Heart left ventricle (tissue), 16 donors: ENCODE measurements at regions not wholly inside any gene's neighbourhood (a gene's known extent, or its start where the extent isn't known, plus 50 kb on each side); places are given as distances from the start of the nearest gene placed in this dataset.

ENCODE experiments used
- ATAC-seq, 4 donors: fragments of 200-7000 bp; cut with Tn5 transposase; one replicate each; pipeline ENCODE4 v1.9.1; 2020 to 2022; ENCODE audit warnings: moderate library complexity in 4 of 4, mild to moderate bottlenecking in 3 of 4, moderate number of reproducible peaks in 1 of 4
- DNase-seq, 5 donors: peaks; one replicate each; pipeline ENCODE4 v3.0.0-alpha.2; 2020
- H3K27ac ChIP-seq, 12 donors: fragments of 200-600 bp; sonication (generic) in 4 of 12; one replicate each; pipeline versions ENCODE4 v1.5.0 to v1.8.0; 2016 to 2022; ENCODE audit warnings: mild to moderate bottlenecking in 2 of 12
- H3K27me3 ChIP-seq, 9 donors: fragments of 200-600 bp; sonication (generic) in 2 of 9; one replicate each; pipeline versions ENCODE4 v1.5.1 to v1.8.0; 2016 to 2022; ENCODE audit warnings: mild to moderate bottlenecking in 3 of 9
- H3K36me3 ChIP-seq, 9 donors: fragments of 200-600 bp; sonication (generic) in 2 of 9; one replicate each; pipeline versions ENCODE4 v1.5.0 to v1.8.0; 2018 to 2022; ENCODE audit warnings: mild to moderate bottlenecking in 2 of 9
- H3K4me1 ChIP-seq, 12 donors: fragments of 200-600 bp; sonication (generic) in 4 of 12; one replicate each; pipeline versions ENCODE4 v1.5.0 to v1.8.0; 2016 to 2022; ENCODE audit warnings: mild to moderate bottlenecking in 3 of 12
- H3K4me3 ChIP-seq, 12 donors: fragments of 200-600 bp; sonication (generic) in 4 of 12; one replicate each; pipeline versions ENCODE4 v1.5.0 to v1.8.0; 2017 to 2022; ENCODE audit warnings: mild to moderate bottlenecking in 9 of 12, moderate library complexity in 4 of 12
- H3K9me3 ChIP-seq, 12 donors: fragments of 200-600 bp; sonication (generic) in 4 of 12; one replicate each; pipeline versions ENCODE4 v1.5.0 to v1.8.0; 2016 to 2022; ENCODE audit warnings: mild to moderate bottlenecking in 1 of 12
- POLR2A ChIP-seq, 2 donors: fragments of 450-650 bp; IDR thresholded peaks; one replicate each; pipeline ENCODE4 v1.6.1; 2017; ENCODE audit warnings: antibody characterized with exemption in 2 of 2, mild to moderate bottlenecking in 2 of 2, moderate library complexity in 2 of 2
- WGBS, 4 donors: extraction: QIAGEN DNeasy Blood & Tissue Kit in 2 of 4; methylation state at CpG; one replicate each; pipeline versions ENCODE4 v1.1.5 to v1.1.7; 2013 to 2018; 5-methylcytosine and 5-hydroxymethylcytosine counted together
- intact Hi-C, 10 donors: fragments of 100-400 bp; cut with DNase I; formaldehyde crosslinking; loops; one replicate each; pipeline versions ENCODE4 v1.11.1 to v1.14.2; 2022
- TF ChIP-seq, protein P1 (sequence below), 12 donors: fragments of 200-600 bp; sonication (generic) in 4 of 12; IDR thresholded peaks; one replicate each; pipeline versions ENCODE4 v1.5.0 to v1.8.0; 2018 to 2022; ENCODE audit warnings: antibody characterized with exemption in 12 of 12, mild to moderate bottlenecking in 5 of 12
- donor health status: ischemic (EF 13 %, LVEDD 7.1; RV severe dilation, severe dysfunction).
- donor health status: healthy with polysubstance abuse.
- donor health status: DM: no; HTN: yes; CAD: no.
- donor health status: DM: no; HTN: no; CAD: no.
- donor health status: ischemic (EF 25% LVEDD 6.9; RV normal size, moderate dysfunction).
- donor health status: ischemic (EF 25% LVEDD 5.7; RV mildly dilated, moderate dysfunction).
- donor health status: healthy.
- donor health status: DM: yes; HTN: yes; CAD: no.
- donor health status: ischemic (EF 35%, LVEDD 5.7; RV mildly dilated, moderate dysfunction).
- donor health status: nonischemic (EF 11% LVEDD 7.7; RV severe dilation, severe dysfunction).
- donor health status: DM: yes; HTN: yes; CAD: no.
- donor health status: PGD.
- donor health status: ischemic (EF 29% LVEDD 5.4; RV normal size, mild dysfunction).
- donor health status: nonischemic (EF 23%, LVEDD 6.1; RV moderate dilation, normal function).

DNA sequence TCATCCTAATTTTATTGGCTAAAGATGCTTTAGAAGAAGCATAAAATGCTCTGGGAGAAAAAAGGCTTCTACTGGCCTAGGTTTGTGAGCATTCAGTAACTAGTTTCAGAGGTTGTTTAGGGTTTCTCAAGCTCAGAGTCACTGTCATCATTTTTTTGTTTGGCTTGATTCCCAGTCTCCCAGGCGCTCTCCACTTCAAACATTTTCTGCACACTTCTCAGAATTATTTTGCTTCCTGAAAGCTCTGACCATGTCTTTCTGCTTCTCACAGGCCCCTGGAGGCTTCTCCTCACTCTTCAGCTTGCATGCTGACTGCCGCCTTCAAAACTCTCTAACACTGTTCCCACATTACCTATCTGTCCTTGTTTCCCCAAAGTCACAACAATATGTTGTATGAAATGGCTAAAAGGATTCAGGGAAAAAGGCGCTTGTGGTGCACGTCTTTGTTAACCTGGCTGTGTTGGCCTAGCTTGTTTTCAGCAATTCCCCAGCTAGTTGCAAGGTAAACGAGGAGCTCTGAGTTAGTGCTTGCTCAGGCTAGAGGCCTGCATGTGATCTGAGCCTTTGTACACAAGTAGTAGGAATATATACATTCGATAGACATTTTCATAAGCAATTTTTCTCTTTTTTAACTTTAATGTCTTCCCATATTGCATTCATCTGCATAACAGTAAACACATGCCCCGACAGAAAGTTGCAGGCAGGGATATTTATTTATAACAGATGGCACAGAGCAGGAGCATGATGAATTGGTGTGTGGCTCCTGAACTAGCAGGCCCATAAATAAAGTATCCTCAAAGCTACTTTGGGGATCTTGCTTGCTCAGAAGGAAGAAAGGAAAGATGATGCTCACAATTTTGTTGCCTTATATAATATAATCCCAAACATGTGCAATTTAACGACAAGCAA, 129.2 kb upstream of the DPH6 start:
- Histone ChIP-seq H3K27me3 (no peaks in the 10 kb centered on the region), H3K4me3 (no peak overlapping the region), H3K9me3 (no peaks in the 10 kb centered on the region), H3K36me3 (no peaks in the 10 kb centered on the region), H3K4me1 (peaks cover 11 to 49% (median 38%) of the 10 kb centered on the region in 12 donors), H3K27ac (peak overlapping the region; percentile 16 to 70 (median 59))
- ATAC-seq (peak in 3 of 4 donors; percentile 13 to 43 (median 38)), DNase-seq (no peak)
- TF ChIP-seq, protein P1, sequence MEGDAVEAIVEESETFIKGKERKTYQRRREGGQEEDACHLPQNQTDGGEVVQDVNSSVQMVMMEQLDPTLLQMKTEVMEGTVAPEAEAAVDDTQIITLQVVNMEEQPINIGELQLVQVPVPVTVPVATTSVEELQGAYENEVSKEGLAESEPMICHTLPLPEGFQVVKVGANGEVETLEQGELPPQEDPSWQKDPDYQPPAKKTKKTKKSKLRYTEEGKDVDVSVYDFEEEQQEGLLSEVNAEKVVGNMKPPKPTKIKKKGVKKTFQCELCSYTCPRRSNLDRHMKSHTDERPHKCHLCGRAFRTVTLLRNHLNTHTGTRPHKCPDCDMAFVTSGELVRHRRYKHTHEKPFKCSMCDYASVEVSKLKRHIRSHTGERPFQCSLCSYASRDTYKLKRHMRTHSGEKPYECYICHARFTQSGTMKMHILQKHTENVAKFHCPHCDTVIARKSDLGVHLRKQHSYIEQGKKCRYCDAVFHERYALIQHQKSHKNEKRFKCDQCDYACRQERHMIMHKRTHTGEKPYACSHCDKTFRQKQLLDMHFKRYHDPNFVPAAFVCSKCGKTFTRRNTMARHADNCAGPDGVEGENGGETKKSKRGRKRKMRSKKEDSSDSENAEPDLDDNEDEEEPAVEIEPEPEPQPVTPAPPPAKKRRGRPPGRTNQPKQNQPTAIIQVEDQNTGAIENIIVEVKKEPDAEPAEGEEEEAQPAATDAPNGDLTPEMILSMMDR (IDR thresholded peaks at IDR 0.05), result no peak
- TF ChIP-seq POLR2A (IDR thresholded peaks at IDR 0.05), result no peak
- intact Hi-C loops, result loop anchor here in 1 of 10 donors (5.0 kb wide), 1 partner anchor 128 kb away; the partner anchor contains the start of gene DPH6
- WGBS, 4 donors, result 54 to 57% (median 56%) methylated on average over 8 of the region's 8 CpGs

DNA sequence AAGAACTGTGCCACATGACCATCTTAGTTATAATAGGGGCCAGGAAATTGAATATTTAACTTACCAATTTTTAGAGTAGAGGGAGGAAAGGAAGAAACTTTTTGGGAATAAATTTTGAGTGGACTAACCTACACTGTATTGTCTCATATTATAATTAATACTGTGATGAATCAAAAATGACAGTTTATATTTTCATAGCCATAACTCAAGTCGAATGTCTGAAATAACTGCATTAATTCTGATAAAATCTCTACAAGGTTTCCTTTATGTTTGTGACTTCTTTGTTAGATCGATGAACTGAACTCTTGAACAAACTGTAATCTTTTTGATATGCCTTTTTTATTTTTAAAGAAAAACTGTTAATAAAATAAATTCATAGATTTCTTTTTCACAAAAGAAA, 132.8 kb upstream of the DPH6 start:
- intact Hi-C loops, result no loop called here
- H3K27me3 ChIP-seq, result no peaks in the 10 kb centered on the region
- peaks cover 11 to 38% (median 22%) of the 10 kb centered on the region in 12 donors for H3K4me1 ChIP-seq
- no peak for ATAC-seq
- no peaks in the 10 kb centered on the region for H3K36me3 ChIP-seq
- no peak overlapping the region for H3K4me3 ChIP-seq
- no peak for DNase-seq
- H3K27ac ChIP-seq, result no peak overlapping the region
- 43 to 88% (median 83%) methylated on average over 2 of the region's 2 CpGs for WGBS, 4 donors
- no peaks in the 10 kb centered on the region for H3K9me3 ChIP-seq
- TF ChIP-seq, protein P1 (IDR thresholded peaks at IDR 0.05), result no peak
- TF ChIP-seq POLR2A (IDR thresholded peaks at IDR 0.05), result no peak

DNA sequence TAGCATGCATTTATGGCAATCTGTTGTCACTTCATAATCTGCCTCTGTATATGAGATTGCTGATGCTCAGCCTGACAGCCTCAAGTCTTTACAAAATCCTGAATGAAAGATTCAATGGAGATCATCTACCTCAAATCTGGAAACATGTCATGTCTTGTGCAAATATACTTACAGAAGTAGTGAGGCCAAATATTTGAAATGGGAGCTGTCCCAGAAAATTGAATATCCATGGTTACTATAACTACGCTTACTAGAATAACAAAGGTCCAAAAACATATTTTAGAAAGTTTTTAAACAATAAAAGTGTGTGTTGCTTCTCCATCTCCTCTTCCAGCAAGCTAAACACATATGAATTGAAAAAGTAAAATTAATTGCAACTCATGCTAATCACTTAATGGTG, 133.2 kb upstream of the DPH6 start:
- DNase-seq (no peak), ATAC-seq (no peak)
- Histone ChIP-seq H3K4me3 (no peak overlapping the region), H3K9me3 (no peaks in the 10 kb centered on the region), H3K36me3 (no peaks in the 10 kb centered on the region), H3K27ac (no peak overlapping the region), H3K27me3 (no peaks in the 10 kb centered on the region), H3K4me1 (peaks cover 10 to 33% (median 20%) of the 10 kb centered on the region in 12 donors)
- 95 to 100% (median 98%) methylated on average over 1 of the region's 1 CpG for WGBS, 4 donors
- intact Hi-C loops, result no loop called here
- TF ChIP-seq, protein P1 (IDR thresholded peaks at IDR 0.05), result no peak
- TF ChIP-seq POLR2A (IDR thresholded peaks at IDR 0.05), result no peak

DNA sequence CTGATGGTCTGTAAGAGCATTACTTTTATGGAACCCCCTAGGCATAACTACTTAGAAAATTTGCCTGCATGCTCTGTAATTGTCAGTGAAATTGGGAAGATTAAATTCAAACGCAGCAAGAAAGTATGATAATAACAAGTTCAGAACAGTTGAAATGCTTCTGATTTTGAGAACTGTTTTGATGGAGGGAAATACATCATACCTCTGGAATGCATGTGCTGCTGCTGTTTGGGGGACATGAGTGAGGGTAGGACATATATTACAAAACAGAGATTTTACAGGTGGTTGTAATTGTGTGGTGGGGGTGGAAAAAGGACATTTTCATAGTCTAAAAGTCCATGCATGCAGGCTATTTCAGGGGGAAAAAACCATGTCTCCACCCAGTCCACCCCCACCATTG, 135.0 kb upstream of the DPH6 start:
- intact Hi-C loops, result loop anchor here in 1 of 10 donors (10.0 kb wide), 1 partner anchor 154 kb away; no protein-coding TSS in a partner anchor
- ATAC-seq, result no peak

More for the DNA sequence above, 135.0 kb upstream of the DPH6 start:
- no peaks in the 10 kb centered on the region for H3K36me3 ChIP-seq
- DNase-seq, result no peak
- H3K4me1 ChIP-seq, result peaks cover 0 to 27% (median 8%) of the 10 kb centered on the region in 12 donors
- no peaks in the 10 kb centered on the region for H3K9me3 ChIP-seq
- TF ChIP-seq, protein P1 (IDR thresholded peaks at IDR 0.05), result no peak
- TF ChIP-seq POLR2A (IDR thresholded peaks at IDR 0.05), result no peak
- 7 to 36% (median 13%) methylated on average over 1 of the region's 1 CpG for WGBS, 4 donors
- H3K27me3 ChIP-seq, result no peaks in the 10 kb centered on the region
- H3K4me3 ChIP-seq, result no peak overlapping the region
- H3K27ac ChIP-seq, result no peak overlapping the region
